PC-3 (cell line): ENCODE measurements at regions not wholly inside any gene's neighbourhood (a gene's known extent, or its start where the extent isn't known, plus 50 kb on each side); places are given as distances from the start of the nearest gene placed in this dataset.
"Not testable (repeated sequence)": the region's sequence is repeated elsewhere in the genome, so short reads cannot be mapped to it uniquely, and the experiment has no call there.

ENCODE experiments used
- ATAC-seq: fragments of 200-7000 bp; cut with Tn5 transposase; 2 replicates; pipeline ENCODE4 v1.9.1; 2020; ENCODE audit warnings: mild to moderate bottlenecking, moderate library complexity
- BruUV-seq: library from RNA; stranded (reverse); fragments of 400-500 nt; replicated peaks from 2 replicates; lab custom pipeline; 2021; lab: Mats Ljungman, UMichigan
- CTCF ChIA-PET: fragments of 300-600 bp; sonication (Branson Sonifier 250); formaldehyde crosslinking; loops from one replicate; lab custom pipeline; 2022; ENCODE audit warnings: antibody characterized with exemption; lab: Charles Lee
- POLR2A ChIA-PET: fragments of 300-600 bp; sonication (Branson Sonifier 250); formaldehyde crosslinking; loops from one replicate; lab custom pipeline; 2022; ENCODE audit warnings: antibody characterized with exemption; ENCODE audit not compliant: unreplicated experiment; lab: Charles Lee
- DNase-seq: peaks from one replicate; pipeline ENCODE4 v3.0.0-alpha.2; 2015
- H2AFZ ChIP-seq: fragments of 300-600 bp; sonication (generic); 2 replicates; pipeline ENCODE4 v1.6.0; 2016; ENCODE audit warnings: antibody characterized with exemption, low read length
- H3F3A ChIP-seq: fragments of 300-600 bp; sonication (generic); one replicate; pipeline ENCODE4 v1.6.0; 2017; ENCODE audit warnings: antibody characterized with exemption, low read length, control low read depth, mild to moderate bottlenecking; ENCODE audit not compliant: unreplicated experiment
- H3K27ac ChIP-seq: fragments of 300-600 bp; sonication (generic); 2 replicates; pipeline ENCODE4 v1.5.1; 2016; ENCODE audit warnings: mild to moderate bottlenecking, low read length
- H3K27me3 ChIP-seq: fragments of 300-600 bp; sonication (generic); 2 replicates; pipeline ENCODE4 v1.6.1; 2016; ENCODE audit warnings: low read length, mixed read lengths
- H3K36me3 ChIP-seq: fragments of 300-600 bp; sonication (generic); 2 replicates; pipeline ENCODE4 v1.6.1; 2016; ENCODE audit warnings: low read depth, mixed run types, low read length, mixed read lengths
- H3K4me1 ChIP-seq: fragments of 300-600 bp; sonication (generic); 2 replicates; pipeline ENCODE4 v1.5.1; 2016; ENCODE audit warnings: low read length; ENCODE audit not compliant: insufficient read depth
- H3K4me2 ChIP-seq: fragments of 300-600 bp; sonication (generic); 2 replicates; pipeline ENCODE4 v1.6.0; 2016; ENCODE audit warnings: low read length
- H3K4me3 ChIP-seq: fragments of 300-600 bp; sonication (generic); 2 replicates; pipeline ENCODE4 v1.5.1; 2016; ENCODE audit warnings: mild to moderate bottlenecking, low read length, mixed read lengths
- H3K79me2 ChIP-seq: fragments of 300-600 bp; sonication (generic); 2 replicates; pipeline ENCODE4 v1.6.1; 2017; ENCODE audit warnings: low read length, mixed read lengths
- H3K9ac ChIP-seq: fragments of 300-600 bp; sonication (generic); 2 replicates; pipeline ENCODE4 v1.6.0; 2016; ENCODE audit warnings: mild to moderate bottlenecking, low read length
- H3K9me2 ChIP-seq: fragments of 300-600 bp; sonication (generic); replicated peaks from 2 replicates; pipeline ENCODE4 v1.6.1; 2016; ENCODE audit warnings: mixed run types, low read length, mixed read lengths
- H3K9me3 ChIP-seq: fragments of 300-600 bp; sonication (generic); 2 replicates; pipeline ENCODE4 v1.6.1; 2016; ENCODE audit warnings: low read length, mixed read lengths
- H4K20me1 ChIP-seq: fragments of 300-600 bp; sonication (generic); 2 replicates; pipeline ENCODE4 v1.6.1; 2016; ENCODE audit warnings: low read length, mixed read lengths
- CTCF ChIP-seq: fragments of 300-600 bp; sonication (generic); conservative IDR thresholded peaks from 2 replicates; pipeline ENCODE4 v1.5.1; 2017; ENCODE audit warnings: antibody characterized with exemption, low read depth, mild to moderate bottlenecking, low read length
- EZH2 ChIP-seq: fragments of 300-600 bp; sonication (generic); IDR thresholded peaks from one replicate; pipeline ENCODE4 v1.6.1; 2017; ENCODE audit warnings: antibody characterized with exemption, mild to moderate bottlenecking, low read length; ENCODE audit not compliant: unreplicated experiment
- EZH2phosphoT487 ChIP-seq: fragments of 300-600 bp; sonication (generic); IDR thresholded peaks from 2 replicates; pipeline ENCODE4 v1.6.1; 2018; ENCODE audit warnings: mild to moderate bottlenecking, antibody characterized with exemption, low read length, borderline replicate concordance
- intact Hi-C: fragments of 100-400 bp; cut with micrococcal nuclease; formaldehyde crosslinking; loops from 2 replicates; pipeline ENCODE4 v1.9.0; 2023

GRCh38 chrX:73390628-73391567, 56.0 kb upstream of the CDX4 start:
- H3K9me2 ChIP-seq, result no peaks in the 10 kb centered on the region
- no peak overlapping the region for H3K27ac ChIP-seq
- no peak for TF ChIP-seq EZH2phosphoT487
- TF ChIP-seq EZH2, result no peak
- no peak for TF ChIP-seq CTCF
- H3K4me2 ChIP-seq, result no peak overlapping the region
- DNase-seq, result no peak
- no TSS peak for BruUV-seq
- no peaks in the 10 kb centered on the region for H3K9me3 ChIP-seq
- ChIA-PET POLR2A (no interaction called here), CTCF (no interaction called here)
- no peak overlapping the region for H3K4me3 ChIP-seq
- no peak for ATAC-seq
- no peak overlapping the region for H3K9ac ChIP-seq
- no peak overlapping the region for H2AFZ ChIP-seq
- no peaks in the 10 kb centered on the region for H3K27me3 ChIP-seq
- no peaks in the 10 kb centered on the region for H3K79me2 ChIP-seq
- intact Hi-C loops, result no loop called here
- H3K36me3 ChIP-seq, result no peaks in the 10 kb centered on the region
- no peaks in the 10 kb centered on the region for H4K20me1 ChIP-seq
- H3F3A ChIP-seq, result no peaks in the 10 kb centered on the region
- H3K4me1 ChIP-seq, result no peaks in the 10 kb centered on the region

GRCh38 chrX:73366696-73367095, 80.2 kb upstream of the CDX4 start:
- TF ChIP-seq CTCF (no peak), EZH2phosphoT487 (no peak), EZH2 (no peak)
- no TSS peak for BruUV-seq
- Histone ChIP-seq H3K4me2 (no peak overlapping the region), H2AFZ (no peak overlapping the region), H3K27me3 (no peaks in the 10 kb centered on the region), H3K79me2 (no peaks in the 10 kb centered on the region), H3K27ac (no peak overlapping the region), H3K9me2 (no peaks in the 10 kb centered on the region), H3K9me3 (no peaks in the 10 kb centered on the region), H3K9ac (no peak overlapping the region), H3K4me1 (no peaks in the 10 kb centered on the region), H3K4me3 (no peak overlapping the region), H3K36me3 (no peaks in the 10 kb centered on the region), H3F3A (no peaks in the 10 kb centered on the region), H4K20me1 (no peaks in the 10 kb centered on the region)
- DNase-seq (no peak), ATAC-seq (no peak)
- ChIA-PET POLR2A (no interaction called here), CTCF (no interaction called here)
- intact Hi-C loops, result no loop called here

GRCh38 chrX:73357294-73357693, 89.6 kb upstream of the CDX4 start:
- H3K79me2 ChIP-seq, BruUV-seq, H3K27ac ChIP-seq, H3F3A ChIP-seq, H3K36me3 ChIP-seq, H3K27me3 ChIP-seq, intact Hi-C loops, H4K20me1 ChIP-seq, H2AFZ ChIP-seq, ATAC-seq, H3K4me3 ChIP-seq, H3K4me1 ChIP-seq, H3K9me2 ChIP-seq, H3K9me3 ChIP-seq, H3K9ac ChIP-seq, DNase-seq, POLR2A ChIA-PET, CTCF ChIA-PET, H3K4me2 ChIP-seq: not testable (repeated sequence)
